ENCODE measurements at regions not wholly inside any gene's neighbourhood (a gene's known extent, or its start where the extent isn't known, plus 50 kb on each side); places are given as distances from the start of the nearest gene placed in this dataset.

GRCh38 chr6:21798468-21798867, 204.9 kb downstream of the SOX4 start:
- no peaks in the 10 kb centered on the region for H4K20me1 ChIP-seq (replicated peaks; ENCODE audit: control insufficient read depth, extremely low read depth, insufficient read depth, low read length)
- H3K4me2 ChIP-seq (ENCODE audit: insufficient read depth, low read length), result no peak overlapping the region
- no peaks in the 10 kb centered on the region for H3K9me1 ChIP-seq (replicated peaks; ENCODE audit: control insufficient read depth, extremely low read depth, insufficient read depth, low read length)
- no peak for TF ChIP-seq POLR2AphosphoS5 (IDR thresholded peaks at IDR 0.05; ENCODE audit: insufficient read depth, low read depth, low read length)
- TF ChIP-seq GATA2 (IDR thresholded peaks at IDR 0.05; ENCODE audit: insufficient read depth, insufficient read length, low read depth, low read length), result no peak
- H3K4me3 ChIP-seq (replicated peaks in 1 of 3; ENCODE audit: insufficient read depth in 1 of 3, low read depth in 1 of 3, low read length in 3 of 3), result no peak overlapping the region
- peaks cover 1 to 3% of the 10 kb centered on the region in 2 experiments for H3K36me3 ChIP-seq (ENCODE audit: control insufficient read depth in 2 of 2, extremely low read depth in 1 of 2, insufficient read depth in 2 of 2, low read length in 2 of 2)
- no peaks in the 10 kb centered on the region for H3K9me3 ChIP-seq (replicated peaks; ENCODE audit: control insufficient read depth, insufficient read depth, low read length)
- H3K79me2 ChIP-seq (ENCODE audit: control insufficient read depth, insufficient read depth, low read length), result no peaks in the 10 kb centered on the region
- no peaks in the 10 kb centered on the region for H3K4me1 ChIP-seq (ENCODE audit: control insufficient read depth, extremely low read depth, insufficient read depth, low read length)
- H2AFZ ChIP-seq (ENCODE audit: low read depth, low read length), result no peak overlapping the region
- no peak overlapping the region for H3K9ac ChIP-seq (replicated peaks; ENCODE audit: extremely low read depth, insufficient read depth, low read length)
- no peaks in the 10 kb centered on the region for H3K27me3 ChIP-seq (ENCODE audit: control insufficient read depth in 2 of 2, insufficient read depth in 2 of 2, low read length in 2 of 2)
- ChIA-PET CTCF (no interaction called here), POLR2A (no interaction called here)
- intact Hi-C loops (cut with micrococcal nuclease) (no loop called here), dilution Hi-C loops (cut with MboI; ENCODE audit: extremely low pct_ligation_motif_present, low sequenced_read_pairs) (no loop called here)
- FAIRE-seq (no peak), DNase-seq (ENCODE audit: low read depth, low spot score) (no peak)
- H3K27ac ChIP-seq (ENCODE audit: insufficient read depth, low read depth, low read length), result no peak overlapping the region
- BruUV-seq (replicated peaks), result no TSS peak

- H3K9me3 ChIP-seq (replicated peaks; ENCODE audit: control insufficient read depth, insufficient read depth, low read length), result no peaks in the 10 kb centered on the region
- H3K79me2 ChIP-seq (ENCODE audit: control insufficient read depth, insufficient read depth, low read length), result no peaks in the 10 kb centered on the region
- H3K4me1 ChIP-seq (ENCODE audit: control insufficient read depth, extremely low read depth, insufficient read depth, low read length), result no peaks in the 10 kb centered on the region
- H3K27ac ChIP-seq (ENCODE audit: insufficient read depth, low read depth, low read length), result no peak overlapping the region
- no peak overlapping the region for H3K9ac ChIP-seq (replicated peaks; ENCODE audit: extremely low read depth, insufficient read depth, low read length)
- no peak for DNase-seq (ENCODE audit: low read depth, low spot score)
- no peaks in the 10 kb centered on the region for H4K20me1 ChIP-seq (replicated peaks; ENCODE audit: control insufficient read depth, extremely low read depth, insufficient read depth, low read length)
- no peak overlapping the region for H3K4me3 ChIP-seq (replicated peaks in 1 of 3; ENCODE audit: insufficient read depth in 1 of 3, low read depth in 1 of 3, low read length in 3 of 3)
- ChIA-PET POLR2A (no interaction called here), CTCF (no interaction called here)
- no peaks in the 10 kb centered on the region for H3K27me3 ChIP-seq (ENCODE audit: control insufficient read depth in 2 of 2, insufficient read depth in 2 of 2, low read length in 2 of 2)
- no peak overlapping the region for H3K4me2 ChIP-seq (ENCODE audit: insufficient read depth, low read length)
- intact Hi-C loops (cut with micrococcal nuclease) (no loop called here), dilution Hi-C loops (cut with MboI; ENCODE audit: extremely low pct_ligation_motif_present, low sequenced_read_pairs) (no loop called here)
- no peak for TF ChIP-seq EZH2 (IDR thresholded peaks at IDR 0.05; ENCODE audit: borderline replicate concordance, low read depth, low read length, severe bottlenecking)
- no peak for TF ChIP-seq JUN (IDR thresholded peaks at IDR 0.05; ENCODE audit: borderline replicate concordance, insufficient read depth, insufficient read length, low read depth)
- TF ChIP-seq, protein P1, sequence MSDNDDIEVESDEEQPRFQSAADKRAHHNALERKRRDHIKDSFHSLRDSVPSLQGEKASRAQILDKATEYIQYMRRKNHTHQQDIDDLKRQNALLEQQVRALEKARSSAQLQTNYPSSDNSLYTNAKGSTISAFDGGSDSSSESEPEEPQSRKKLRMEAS (IDR thresholded peaks at IDR 0.05; ENCODE audit: insufficient read depth, insufficient read length), result no peak
- no peak for TF ChIP-seq POLR2A (IDR thresholded peaks at IDR 0.05; ENCODE audit: low read depth, low read length)
- no peak for TF ChIP-seq MYC (IDR thresholded peaks at IDR 0.05; ENCODE audit: low read depth, low read length)
- no peak for TF ChIP-seq FOS (IDR thresholded peaks at IDR 0.05; ENCODE audit: borderline replicate concordance, insufficient read depth, low read length)
- TF ChIP-seq POLR2AphosphoS5 (IDR thresholded peaks at IDR 0.05; ENCODE audit: insufficient read depth, low read depth, low read length), result no peak
- TF ChIP-seq CTCF (IDR thresholded peaks at IDR 0.05; ENCODE audit: extremely low read depth in 1 of 2, insufficient read depth in 1 of 2, low read depth in 1 of 2, low read length in 2 of 2), result no peak
- peaks cover 1 to 3% of the 10 kb centered on the region in 2 experiments for H3K36me3 ChIP-seq (ENCODE audit: control insufficient read depth in 2 of 2, extremely low read depth in 1 of 2, insufficient read depth in 2 of 2, low read length in 2 of 2)
- H3K9me1 ChIP-seq (replicated peaks; ENCODE audit: control insufficient read depth, extremely low read depth, insufficient read depth, low read length), result no peaks in the 10 kb centered on the region
- H2AFZ ChIP-seq (ENCODE audit: low read depth, low read length), result no peak overlapping the region
- no peak for FAIRE-seq
- no TSS peak for BruUV-seq (replicated peaks)
Measured at GRCh38 chr6:21800330-21800729, 206.8 kb downstream of the SOX4 start.

Data from endothelial cell of umbilical vein (primary cell).